GM21529 (cell line): ENCODE measurements at regions not wholly inside any gene's neighbourhood (a gene's known extent, or its start where the extent isn't known, plus 50 kb on each side); places are given as distances from the start of the nearest gene placed in this dataset.

Experiments
- ATAC-seq: cut with Tn5 transposase; IDR thresholded peaks from one replicate; pipeline ENCODE4 v1.9.1; 2021; ENCODE audit not compliant: unreplicated experiment

DNA sequence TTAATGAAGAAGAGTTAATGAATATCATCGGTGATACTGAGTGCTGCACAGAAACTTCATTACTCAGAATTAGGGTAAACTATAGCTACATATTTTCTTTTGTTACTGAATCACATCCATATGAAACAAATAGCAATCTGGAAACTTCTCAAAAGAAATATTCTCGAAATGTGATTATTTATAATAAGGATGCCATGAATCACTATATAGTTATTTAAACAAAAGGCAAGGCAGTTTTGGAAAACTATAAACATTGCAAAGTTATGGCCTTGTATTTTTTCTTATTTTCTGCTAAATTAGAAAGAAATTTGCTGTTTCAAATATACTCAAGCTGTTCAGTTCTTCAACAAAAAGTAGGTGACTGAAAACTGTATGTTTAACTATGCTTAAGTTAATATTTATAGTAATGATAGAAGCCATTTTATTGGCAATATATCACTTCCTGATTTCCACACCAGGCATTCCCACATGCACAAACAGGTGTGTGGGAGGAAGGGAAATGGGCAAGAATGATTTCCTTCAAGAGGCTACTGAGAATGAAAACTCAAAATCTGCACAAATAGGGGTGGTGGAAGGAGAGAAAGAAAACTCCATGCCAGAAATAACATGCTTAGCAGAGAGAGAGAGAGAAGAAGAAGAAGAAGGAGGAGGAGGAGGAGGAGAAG, 74.5 kb upstream of the FRY start:
- ATAC-seq, result no peak

DNA sequence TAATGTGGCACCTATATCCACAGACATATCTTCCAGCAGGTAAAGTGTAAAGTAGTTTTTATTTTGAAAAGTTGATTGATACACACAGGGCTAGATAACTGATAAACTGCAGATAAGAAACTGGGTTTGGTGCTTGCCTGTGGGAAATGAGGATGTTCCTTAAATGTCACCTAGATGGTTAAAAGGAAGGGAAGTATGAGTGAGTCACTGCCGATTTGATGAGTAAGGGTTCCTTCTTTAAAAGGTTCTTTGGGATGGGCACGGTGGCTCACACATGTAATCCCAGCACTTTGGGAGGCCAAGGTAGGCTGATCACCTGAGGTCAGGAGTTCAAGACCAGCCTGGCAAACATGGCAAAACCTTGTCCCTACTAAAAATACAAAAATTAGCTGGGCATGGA, 73.8 kb upstream of the FRY start:
- ATAC-seq, result no peak

GRCh38 chr13:31962731-31963370, 68.7 kb upstream of the FRY start:
- ATAC-seq, result no peak

DNA sequence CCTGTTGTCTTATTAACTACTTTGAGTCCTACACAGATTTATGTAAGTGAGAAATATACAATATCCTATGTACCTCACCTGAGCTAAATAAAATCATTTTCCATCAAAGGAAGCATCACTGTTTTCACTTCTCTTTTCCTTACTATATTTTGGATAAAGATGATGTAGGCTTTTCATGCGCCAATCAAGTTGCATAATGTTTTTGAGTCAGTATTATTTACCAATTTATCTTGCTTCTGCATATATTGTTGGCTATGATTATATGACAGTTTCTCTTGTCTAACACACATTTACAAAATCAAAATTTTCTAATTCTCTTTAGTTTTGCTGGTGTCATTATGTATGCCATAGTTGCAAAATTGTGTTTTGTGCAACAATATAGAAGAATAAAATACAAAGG, 67.9 kb upstream of the FRY start:
- no peak for ATAC-seq

DNA sequence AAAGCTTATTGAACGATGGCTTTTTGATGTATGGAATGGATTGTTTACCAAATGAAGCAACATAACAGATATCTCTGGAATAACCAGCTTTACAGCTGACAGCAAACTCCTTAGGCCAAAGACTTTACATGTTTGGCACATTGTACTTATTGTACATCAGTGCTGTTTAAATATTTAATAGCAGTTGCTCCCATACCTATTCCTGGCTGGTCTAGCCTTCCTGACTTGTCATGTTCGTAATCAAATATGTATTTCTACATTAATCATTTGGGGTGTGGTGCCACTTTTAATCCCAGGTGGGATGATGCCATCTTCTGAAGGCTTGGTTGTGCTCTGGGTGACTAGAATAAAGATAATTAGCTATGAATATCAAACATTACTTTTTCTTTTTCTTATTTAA, 67.4 kb upstream of the FRY start:
- no peak for ATAC-seq

GRCh38 chr13:31965361-31966066, 66.1 kb upstream of the FRY start:
- peak; percentile 95 for ATAC-seq

GRCh38 chr13:31967155-31967554, 64.4 kb upstream of the FRY start:
- ATAC-seq, result no peak

GRCh38 chr13:31968473-31968872, 63.1 kb upstream of the FRY start:
- ATAC-seq, result no peak

- no peak for ATAC-seq
Measured at GRCh38 chr13:31970231-31970930, 61.2 kb upstream of the FRY start.

- ATAC-seq, result no peak
Measured at GRCh38 chr13:31972453-31972852, 59.1 kb upstream of the FRY start.

GRCh38 chr13:31978021-31978420, 53.6 kb upstream of the FRY start:
- ATAC-seq, result no peak

GRCh38 chr13:31980830-31981229, 50.7 kb upstream of the FRY start:
- no peak for ATAC-seq
